ENCODE measurements at regions not wholly inside any gene's neighbourhood (a gene's known extent, or its start where the extent isn't known, plus 50 kb on each side); places are given as distances from the start of the nearest gene placed in this dataset.

DNA sequence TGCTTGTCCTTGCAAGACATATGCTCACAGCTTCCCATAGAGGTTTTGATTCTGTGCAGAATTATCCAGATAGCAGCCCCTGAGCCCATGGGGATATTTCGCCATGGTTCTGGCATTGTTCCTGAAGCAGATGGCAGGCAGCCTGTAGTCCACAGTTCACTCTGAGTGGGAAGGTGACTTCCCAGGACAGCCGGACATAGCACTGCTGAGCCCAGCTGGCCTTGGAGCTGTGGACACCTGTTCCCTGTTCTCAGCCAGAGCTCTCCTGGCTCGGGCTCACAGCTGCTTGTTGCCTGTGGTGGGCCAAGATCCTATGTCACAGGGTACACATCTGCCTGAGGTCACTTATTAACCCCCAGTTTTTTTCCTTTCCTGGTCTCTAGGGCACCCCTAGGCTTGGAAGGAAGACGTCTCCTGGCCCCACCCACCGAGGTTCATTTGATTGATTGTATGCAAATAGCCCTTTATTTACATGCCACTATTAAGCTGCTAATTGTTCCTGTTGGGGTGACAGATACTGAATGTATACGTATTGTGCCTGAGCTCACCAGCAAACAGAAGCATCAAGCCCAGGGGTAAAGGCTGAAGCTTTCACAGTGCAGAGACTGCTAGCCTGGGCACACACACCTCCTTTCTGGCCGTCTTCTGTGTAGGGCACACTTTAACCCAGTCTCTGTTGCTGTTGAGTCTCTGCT lies 96.6 kb upstream of the DMRT1 start:
- no peak for DNase-seq (ENCODE audit: low read depth, low spot score)
- TF ChIP-seq CTCF (IDR thresholded peaks at IDR 0.05; ENCODE audit: insufficient read depth, low read length, missing control alignments): no peak
- POLR2A ChIA-PET: no interaction called here
- H3K4me3 ChIP-seq (ENCODE audit: low read depth, low read length): no peak overlapping the region
- CTCF ChIA-PET: interaction anchor here (0.9 to 2.6 kb wide), 3 partner anchors 8 to 132 kb away, joined by 3 to 9 read pairs (median 3); no protein-coding TSS in a partner anchor

- ChIA-PET CTCF (interaction anchor here (2.6 kb wide), 1 partner anchor 10 kb away, joined by 9 read pairs; no protein-coding TSS in a partner anchor), POLR2A (no interaction called here)
- H3K4me3 ChIP-seq (ENCODE audit: low read depth, low read length): no peak overlapping the region
- TF ChIP-seq CTCF (IDR thresholded peaks at IDR 0.05; ENCODE audit: insufficient read depth, low read length, missing control alignments): no peak
- DNase-seq (ENCODE audit: low read depth, low spot score): no peak
These were observed 95.6 kb upstream of the DMRT1 start for GRCh38 chr9:745761-746380.

DNA sequence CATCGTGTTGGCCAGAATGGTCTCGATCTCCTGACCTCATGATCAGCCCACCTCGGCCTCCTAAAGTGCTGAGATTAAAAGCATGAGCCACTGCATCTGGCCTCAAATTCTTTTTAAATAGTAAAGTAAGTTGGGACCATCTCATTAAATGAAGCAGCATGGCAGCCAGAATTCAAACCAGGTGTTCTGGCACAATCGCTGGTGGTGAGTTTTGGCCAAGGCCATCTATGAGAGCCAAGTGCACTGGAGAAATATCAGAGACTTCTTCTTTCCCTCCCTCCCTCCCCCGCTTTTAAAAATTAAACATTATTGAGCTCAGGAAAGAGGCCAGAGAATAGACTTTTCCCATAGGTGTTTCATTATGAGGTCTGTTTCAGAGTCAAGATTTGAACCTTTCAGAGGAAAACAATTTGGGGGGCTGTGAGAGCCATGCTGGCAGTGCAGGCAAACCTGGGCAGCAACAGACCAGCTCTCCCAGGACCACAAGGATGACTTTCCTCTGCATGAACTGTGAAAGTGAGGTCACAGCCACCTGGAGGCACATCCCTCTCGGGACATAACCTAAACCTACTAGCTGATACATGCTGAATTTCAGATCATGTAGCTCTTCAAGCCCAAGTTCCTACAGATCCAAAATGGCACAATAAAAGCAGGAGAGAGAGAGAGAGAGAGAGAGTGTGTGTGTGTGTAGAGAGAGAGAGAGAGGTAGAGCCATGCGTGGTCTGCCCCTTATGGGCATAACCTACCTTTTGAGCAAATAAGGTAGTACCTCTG lies 94.6 kb upstream of the DMRT1 start:
- no peak overlapping the region for H3K4me3 ChIP-seq (ENCODE audit: low read depth, low read length)
- CTCF ChIA-PET: interaction anchor here (0.6 to 2.6 kb wide), 3 partner anchors 9 to 1918 kb away, joined by 3 to 9 read pairs (median 3); no protein-coding TSS in a partner anchor
- TF ChIP-seq CTCF (IDR thresholded peaks at IDR 0.05; ENCODE audit: insufficient read depth, low read length, missing control alignments): no peak
- POLR2A ChIA-PET: no interaction called here
- no peak for DNase-seq (ENCODE audit: low read depth, low spot score)

DNA sequence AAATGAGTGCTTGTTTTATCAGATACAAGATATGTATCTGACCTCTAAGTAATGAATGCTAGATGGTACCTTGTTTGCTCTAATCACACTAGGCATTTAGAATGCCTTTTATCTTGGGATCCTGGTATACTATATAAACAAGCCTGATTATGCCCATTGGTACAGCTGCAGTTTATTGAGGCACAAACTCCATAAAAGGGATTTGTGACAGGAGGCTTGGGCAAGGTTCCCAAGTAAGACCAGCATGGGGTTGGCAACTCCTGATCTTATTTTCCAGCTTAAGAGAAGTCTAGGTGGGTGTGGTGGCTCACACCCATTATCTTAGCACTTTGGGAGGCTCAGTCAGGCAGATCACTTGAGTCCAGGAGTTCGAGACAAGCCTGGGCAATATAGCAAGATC lies 93.9 kb upstream of the DMRT1 start:
- ChIA-PET CTCF (interaction anchor here (1.2 to 2.6 kb wide), 2 partner anchors 8 to 123 kb away, joined by 3 to 9 read pairs; no protein-coding TSS in a partner anchor), POLR2A (no interaction called here)
- TF ChIP-seq CTCF (IDR thresholded peaks at IDR 0.05; ENCODE audit: insufficient read depth, low read length, missing control alignments): no peak
- DNase-seq (ENCODE audit: low read depth, low spot score): no peak
- no peak overlapping the region for H3K4me3 ChIP-seq (ENCODE audit: low read depth, low read length)

DNA sequence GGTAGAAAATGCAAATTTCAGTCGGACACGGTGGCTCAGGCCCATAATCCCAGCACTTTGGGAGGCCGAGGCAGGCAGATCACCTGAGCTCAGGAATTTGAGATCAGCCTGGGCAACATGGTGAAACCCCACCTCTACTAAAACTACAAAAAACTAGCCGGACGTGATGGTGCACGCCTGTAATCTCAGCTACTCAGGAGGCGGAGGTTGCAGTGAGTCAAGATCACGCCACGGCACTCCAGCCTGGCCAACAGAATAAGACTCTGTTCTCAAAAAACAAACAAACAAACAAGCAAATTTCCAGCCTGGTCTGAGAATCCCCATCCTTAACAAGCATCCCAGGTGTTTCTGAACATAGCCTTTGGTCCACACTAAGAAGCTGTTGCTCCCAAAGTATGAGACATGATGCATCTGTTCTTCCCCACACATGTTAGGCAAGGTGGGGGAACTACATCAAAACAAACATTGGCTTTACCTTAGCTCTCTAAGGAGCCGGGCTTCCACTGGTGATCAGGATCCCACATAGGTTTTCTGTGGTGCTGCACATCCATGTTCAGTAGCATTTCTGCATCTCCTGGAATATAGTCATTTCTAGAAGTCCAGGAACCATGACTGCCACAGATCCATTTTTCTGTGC lies 92.5 kb upstream of the DMRT1 start:
- POLR2A ChIA-PET: interaction anchor here (2.3 kb wide), 1 partner anchor 11 kb away, joined by 9 read pairs; no protein-coding TSS in a partner anchor

More for the DNA sequence above, 92.5 kb upstream of the DMRT1 start:
- no peak for DNase-seq (ENCODE audit: low read depth, low spot score)
- H3K4me3 ChIP-seq (ENCODE audit: low read depth, low read length): no peak overlapping the region
- CTCF ChIA-PET: interaction anchor here (1.6 to 2.5 kb wide), 3 partner anchors 9 to 134 kb away, joined by 4 to 10 read pairs (median 5); no protein-coding TSS in a partner anchor
- TF ChIP-seq CTCF (IDR thresholded peaks at IDR 0.05; ENCODE audit: insufficient read depth, low read length, missing control alignments): no peak
